ENCODE measurements at regions not wholly inside any gene's neighbourhood (a gene's known extent, or its start where the extent isn't known, plus 50 kb on each side); places are given as distances from the start of the nearest gene placed in this dataset.

GRCh38 chr9:95822583-95823431, 52.7 kb upstream of the ERCC6L2 start:
- DNase-seq = no peak

GRCh38 chr9:95822015-95822414, 53.5 kb upstream of the ERCC6L2 start:
- no peak for DNase-seq

GRCh38 chr9:95820074-95820473, 55.4 kb upstream of the ERCC6L2 start:
- no peak for DNase-seq

- no peak for DNase-seq
Measured at GRCh38 chr9:95819636-95820035, 55.9 kb upstream of the ERCC6L2 start.

- DNase-seq = no peak
Measured at GRCh38 chr9:95817205-95817604, 58.3 kb upstream of the ERCC6L2 start.

- no peak for DNase-seq
Measured at GRCh38 chr9:95816716-95817115, 58.8 kb upstream of the ERCC6L2 start.

GRCh38 chr9:95815961-95816360, 59.5 kb upstream of the ERCC6L2 start:
- DNase-seq = no peak

DNA sequence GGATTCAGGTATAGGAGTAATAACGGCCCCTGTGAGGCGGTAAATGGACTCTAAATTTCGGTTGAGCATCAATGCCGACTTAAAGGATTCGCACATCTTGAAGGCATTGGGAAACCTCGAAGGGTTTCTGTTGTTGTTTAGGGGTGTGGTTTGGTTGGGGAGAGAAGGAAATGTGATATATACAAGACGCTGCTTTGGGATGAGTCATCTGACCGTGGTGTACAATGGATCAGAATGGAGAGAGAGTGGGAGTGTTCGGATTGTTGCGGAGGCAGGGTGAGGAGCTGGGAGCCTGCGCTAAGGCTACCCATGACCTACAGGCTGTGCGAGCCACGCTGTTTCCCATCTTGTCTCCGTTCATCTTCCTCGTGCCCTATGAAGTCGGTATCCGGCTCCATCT, 60.4 kb upstream of the ERCC6L2 start:
- no peak for DNase-seq

DNA sequence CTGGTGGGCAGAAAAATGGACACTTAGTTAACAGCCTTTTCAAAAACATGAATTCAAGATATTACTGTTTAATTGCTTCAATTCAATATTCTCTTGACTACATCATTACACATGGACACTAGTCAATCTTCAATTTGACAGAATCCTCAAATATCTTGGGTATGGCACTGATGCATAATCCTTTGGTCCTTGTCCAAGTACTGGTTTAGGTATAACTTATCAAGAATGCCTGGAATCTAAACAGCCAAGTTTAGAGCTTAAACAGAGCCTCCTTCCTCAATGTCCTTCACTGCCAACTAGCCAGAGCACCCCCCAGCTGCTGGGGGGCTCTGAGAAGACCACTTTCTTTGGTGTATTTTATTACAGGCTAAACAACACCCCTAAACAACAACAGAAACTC, 61.6 kb upstream of the ERCC6L2 start:
- DNase-seq = no peak

DNA sequence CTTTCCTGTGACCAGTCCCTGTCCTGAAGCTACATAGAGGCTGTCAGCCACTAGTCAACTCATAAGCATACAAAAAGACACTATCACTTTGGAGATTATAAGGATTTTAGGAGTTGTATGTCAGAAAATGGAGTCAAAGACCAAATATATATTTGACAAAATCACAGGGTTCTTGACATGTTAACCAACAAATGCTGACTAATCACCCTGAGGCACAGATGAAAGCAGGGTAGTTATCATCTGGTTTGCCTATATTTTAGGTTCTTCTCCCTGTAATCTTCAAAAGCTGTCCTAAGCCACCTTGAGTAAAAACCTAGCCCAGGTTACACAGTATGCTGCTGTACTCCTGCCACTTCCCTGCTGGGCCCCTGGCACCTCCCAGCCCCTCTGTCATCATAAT, 64.7 kb upstream of the ERCC6L2 start:
- DNase-seq = no peak

DNA sequence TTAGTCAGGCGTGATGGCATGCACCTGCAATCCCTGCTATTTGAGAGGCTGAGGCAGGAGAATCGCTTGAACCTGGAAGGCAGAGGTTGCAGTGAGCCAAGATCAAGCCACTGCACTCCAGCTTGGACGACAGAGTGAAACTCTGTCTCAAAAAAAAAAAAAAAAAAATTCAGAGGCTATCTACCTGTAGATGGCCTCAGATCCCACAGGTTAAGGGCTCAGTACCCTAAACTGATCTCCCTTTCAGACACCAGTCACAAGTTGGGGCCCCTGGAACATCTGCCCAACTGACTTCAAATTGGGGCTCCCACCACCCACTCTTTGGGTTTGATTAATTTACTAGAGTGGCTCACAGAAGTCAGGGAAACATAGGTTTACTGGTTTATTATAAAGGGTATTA, 65.4 kb upstream of the ERCC6L2 start:
- DNase-seq = no peak

GRCh38 chr9:95809686-95810085, 65.8 kb upstream of the ERCC6L2 start:
- no peak for DNase-seq

GRCh38 chr9:95808011-95808410, 67.5 kb upstream of the ERCC6L2 start:
- no peak for DNase-seq

DNA sequence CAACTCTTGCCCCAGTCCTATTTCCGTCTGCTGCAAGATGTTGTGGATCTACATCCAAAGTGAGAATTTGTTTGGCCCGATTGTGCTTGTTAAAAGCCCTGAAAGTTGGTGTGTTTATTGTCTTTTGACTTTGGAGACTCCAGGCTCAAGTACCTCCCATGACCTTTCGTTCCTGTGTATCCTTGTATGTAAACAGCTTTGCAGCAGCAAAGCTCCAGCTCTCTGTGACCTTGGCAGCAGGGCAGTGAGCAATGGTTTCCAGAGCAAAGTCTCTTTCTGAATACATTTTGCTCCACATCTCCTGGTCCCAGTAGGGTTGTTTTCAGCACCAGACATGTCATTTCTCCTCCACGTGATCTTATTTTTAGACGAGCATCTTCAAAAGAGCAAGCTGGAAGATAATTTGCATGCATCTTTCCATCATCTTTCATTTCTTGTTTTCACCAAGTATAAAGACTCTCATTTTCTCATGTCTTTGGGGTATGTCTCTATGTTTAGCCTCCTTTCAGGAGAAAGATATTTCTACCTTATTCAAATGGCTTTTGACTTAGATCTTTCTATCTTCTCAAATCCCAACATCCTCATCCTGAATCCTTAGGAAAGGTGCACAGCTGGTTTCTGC, 68.1 kb upstream of the ERCC6L2 start:
- DNase-seq = no peak

GRCh38 chr9:95803197-95803596, 72.3 kb upstream of the ERCC6L2 start:
- DNase-seq = no peak

DNA sequence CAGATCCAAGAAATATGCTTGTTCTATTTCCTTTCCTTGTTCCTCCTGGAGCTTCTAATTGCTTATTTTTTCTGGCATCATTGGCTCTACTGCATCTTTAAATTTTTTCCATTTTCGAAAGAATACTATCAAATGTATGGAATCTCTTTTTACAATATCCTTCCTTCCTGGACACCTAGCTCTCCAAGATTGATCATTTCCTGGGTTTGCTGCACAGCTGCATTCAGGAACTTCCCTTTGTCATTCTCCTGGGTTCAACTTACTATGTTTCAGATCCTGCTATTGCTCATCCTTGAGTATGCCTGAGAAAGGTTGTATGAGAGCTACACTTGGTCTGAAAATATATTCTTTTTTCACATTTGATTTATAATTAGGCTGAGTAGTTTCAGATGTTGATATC, 73.7 kb upstream of the ERCC6L2 start:
- no peak for DNase-seq

GRCh38 chr9:95796029-95796428, 79.5 kb upstream of the ERCC6L2 start:
- no peak for DNase-seq

- DNase-seq = no peak
Measured at GRCh38 chr9:95793924-95794828, 81.3 kb upstream of the ERCC6L2 start.

DNA sequence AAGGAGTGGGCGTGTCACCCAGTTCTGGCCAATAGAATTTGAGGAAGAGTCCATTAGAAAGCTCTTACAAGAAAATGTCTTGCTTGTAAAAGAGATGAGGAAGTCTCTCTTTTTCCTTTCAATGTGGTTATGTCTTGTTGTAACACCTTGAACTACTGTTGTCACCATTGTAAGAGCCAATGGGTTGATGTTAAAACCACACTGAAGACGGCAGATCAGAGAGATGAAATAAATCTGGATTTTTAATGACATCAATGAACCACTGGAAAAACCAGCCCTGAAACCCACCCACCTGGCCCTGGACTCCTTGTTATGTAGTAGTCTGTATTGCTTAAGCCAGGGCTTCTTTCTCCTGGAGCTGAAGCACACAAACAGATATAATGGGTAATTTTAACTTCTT, 83.8 kb upstream of the ERCC6L2 start:
- no peak for DNase-seq

GRCh38 chr9:95791286-95791685, 84.2 kb upstream of the ERCC6L2 start:
- no peak for DNase-seq

- DNase-seq = no peak
Measured at GRCh38 chr9:95788521-95788991, 86.9 kb upstream of the ERCC6L2 start.

DNA sequence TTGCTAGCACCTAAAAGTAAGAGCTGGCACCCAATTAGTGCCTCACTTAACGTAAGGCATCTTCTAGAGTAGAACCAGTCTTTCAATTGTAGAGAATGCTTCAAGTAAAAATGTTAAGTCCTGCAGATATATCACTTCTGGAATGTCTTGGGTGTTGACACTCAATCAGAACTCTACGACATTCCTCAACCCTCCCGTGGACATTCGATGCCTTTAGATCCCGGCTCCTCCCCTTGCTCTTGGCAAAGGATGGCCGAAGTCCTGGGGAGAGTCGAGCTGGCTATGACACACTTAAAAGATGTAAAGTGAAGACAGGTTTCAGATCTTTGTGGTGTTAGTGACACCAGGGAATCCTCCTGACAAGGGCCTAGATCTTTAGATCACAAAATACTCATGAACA, 87.5 kb upstream of the ERCC6L2 start:
- DNase-seq = no peak

- DNase-seq = no peak
Measured at GRCh38 chr9:95785209-95785608, 90.3 kb upstream of the ERCC6L2 start.

DNA sequence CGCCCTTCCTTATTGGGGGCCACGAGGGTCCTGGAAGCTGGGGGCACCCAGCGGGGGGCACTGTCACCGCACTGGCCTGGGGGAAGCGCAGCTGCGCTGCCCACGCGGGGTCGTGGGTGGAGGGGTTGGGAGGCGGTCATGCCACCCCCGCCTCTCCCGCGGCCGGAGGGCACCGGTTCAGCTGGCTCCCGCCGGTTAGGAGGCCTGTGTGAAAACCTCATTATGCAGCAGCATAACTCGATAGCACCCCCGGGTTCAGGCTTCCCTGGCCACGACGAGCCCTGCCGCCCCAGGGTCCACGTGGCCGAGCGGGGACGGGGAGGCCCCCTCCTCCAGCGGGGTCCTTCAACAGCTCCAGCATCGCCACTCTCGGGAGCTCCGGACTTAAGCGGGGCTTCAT, 91.2 kb upstream of the ERCC6L2 start:
- no peak for DNase-seq

Data from activated naive CD4-positive, alpha-beta T cell (primary cell).